ENCODE measurements at regions not wholly inside any gene's neighbourhood (a gene's known extent, or its start where the extent isn't known, plus 50 kb on each side); places are given as distances from the start of the nearest gene placed in this dataset.

DNA sequence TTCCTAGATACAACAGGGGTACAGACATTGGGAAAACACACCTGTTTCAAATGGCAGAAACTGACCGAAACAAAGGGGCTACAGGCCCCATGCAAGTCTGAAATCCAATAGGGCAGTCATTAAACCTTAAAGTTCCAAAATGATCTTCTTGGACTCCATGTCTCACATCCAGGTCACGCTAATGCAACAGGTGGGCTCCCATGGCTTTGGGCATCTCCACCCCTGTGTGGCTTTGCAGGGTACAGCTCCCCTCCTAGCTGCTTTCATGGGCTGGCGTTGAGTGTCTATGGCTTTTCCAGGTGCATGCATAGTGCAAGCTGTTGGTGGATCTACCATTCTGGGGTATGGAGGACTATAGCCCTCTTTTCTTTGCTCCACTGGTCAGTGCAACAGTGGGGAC, 248.1 kb upstream of the RHOBTB1 start:
- TF ChIP-seq CTCF (IDR thresholded peaks at IDR 0.05): no peak
- TF ChIP-seq EP300 (IDR thresholded peaks at IDR 0.05): no peak
- TF ChIP-seq POLR2AphosphoS5 (IDR thresholded peaks at IDR 0.05): no peak
- TF ChIP-seq POLR2A (IDR thresholded peaks at IDR 0.05): no peak

Data from suprapubic skin (tissue), 4 donors.